ENCODE measurements at regions not wholly inside any gene's neighbourhood (a gene's known extent, or its start where the extent isn't known, plus 50 kb on each side); places are given as distances from the start of the nearest gene placed in this dataset.

DNA sequence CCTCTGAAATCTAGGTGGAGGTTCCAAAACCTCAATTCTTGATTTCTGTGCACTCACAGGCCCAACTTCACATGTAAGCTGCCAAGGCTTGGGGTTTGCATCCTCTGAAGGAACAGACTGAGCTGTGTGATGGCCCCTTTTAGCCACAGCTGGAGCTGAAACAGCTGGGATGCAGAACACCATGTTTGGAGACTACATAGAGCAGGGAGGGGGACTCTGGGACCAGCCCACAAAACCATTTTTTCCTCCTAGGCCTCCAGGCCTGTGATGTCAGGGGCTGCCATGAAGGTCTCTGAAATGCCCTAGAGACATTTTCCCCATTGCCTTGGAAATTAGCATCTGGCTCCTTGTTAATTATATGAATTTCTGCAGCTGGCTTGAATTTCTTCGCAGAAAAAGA lies 1025.9 kb upstream of the NOVA1 start:
- TF ChIP-seq POLR2A (IDR thresholded peaks at IDR 0.05) = no peak
- TF ChIP-seq, protein P1, sequence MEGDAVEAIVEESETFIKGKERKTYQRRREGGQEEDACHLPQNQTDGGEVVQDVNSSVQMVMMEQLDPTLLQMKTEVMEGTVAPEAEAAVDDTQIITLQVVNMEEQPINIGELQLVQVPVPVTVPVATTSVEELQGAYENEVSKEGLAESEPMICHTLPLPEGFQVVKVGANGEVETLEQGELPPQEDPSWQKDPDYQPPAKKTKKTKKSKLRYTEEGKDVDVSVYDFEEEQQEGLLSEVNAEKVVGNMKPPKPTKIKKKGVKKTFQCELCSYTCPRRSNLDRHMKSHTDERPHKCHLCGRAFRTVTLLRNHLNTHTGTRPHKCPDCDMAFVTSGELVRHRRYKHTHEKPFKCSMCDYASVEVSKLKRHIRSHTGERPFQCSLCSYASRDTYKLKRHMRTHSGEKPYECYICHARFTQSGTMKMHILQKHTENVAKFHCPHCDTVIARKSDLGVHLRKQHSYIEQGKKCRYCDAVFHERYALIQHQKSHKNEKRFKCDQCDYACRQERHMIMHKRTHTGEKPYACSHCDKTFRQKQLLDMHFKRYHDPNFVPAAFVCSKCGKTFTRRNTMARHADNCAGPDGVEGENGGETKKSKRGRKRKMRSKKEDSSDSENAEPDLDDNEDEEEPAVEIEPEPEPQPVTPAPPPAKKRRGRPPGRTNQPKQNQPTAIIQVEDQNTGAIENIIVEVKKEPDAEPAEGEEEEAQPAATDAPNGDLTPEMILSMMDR (IDR thresholded peaks at IDR 0.05) = no peak

Data from heart left ventricle (tissue), 13 donors.